SK-N-SH treated with all-trans-retinoic acid at 6 μM for 48 hours (cell line): ENCODE measurements at regions not wholly inside any gene's neighbourhood (a gene's known extent, or its start where the extent isn't known, plus 50 kb on each side); places are given as distances from the start of the nearest gene placed in this dataset.

Experiments used
- CSDC2 ChIP-seq: fragments of 250-450 bp; sonication (Bioruptor Pico); IDR thresholded peaks from 2 replicates; pipeline ENCODE4 v1.5.0; 2020; ENCODE audit warnings: mild to moderate bottlenecking, moderate library complexity
- ESRRG ChIP-seq: fragments of 250-450 bp; sonication (Bioruptor Pico); IDR thresholded peaks from 2 replicates; pipeline ENCODE4 v1.6.1; 2021; ENCODE audit warnings: mild to moderate bottlenecking
- RARB ChIP-seq: fragments of 250-450 bp; sonication (Bioruptor Pico); IDR thresholded peaks from 2 replicates; pipeline ENCODE4 v1.8.0; 2021; ENCODE audit warnings: mild to moderate bottlenecking, moderate library complexity
- SNAI2 ChIP-seq: fragments of 250-450 bp; sonication (Bioruptor Pico); IDR thresholded peaks from 2 replicates; pipeline ENCODE4 v1.5.0; 2020; ENCODE audit warnings: mild to moderate bottlenecking, moderate library complexity
- ZC3H10 ChIP-seq: fragments of 250-450 bp; sonication (Bioruptor Pico); IDR thresholded peaks from 2 replicates; pipeline ENCODE4 v1.5.1; 2021; ENCODE audit warnings: mild to moderate bottlenecking, moderate library complexity
- ZFP3 ChIP-seq: fragments of 250-450 bp; sonication (Bioruptor Pico); IDR thresholded peaks from 2 replicates; pipeline ENCODE4 v1.5.0; 2020; ENCODE audit warnings: mild to moderate bottlenecking, moderate library complexity
- ZNF565 ChIP-seq: fragments of 450-650 bp; formaldehyde crosslinking; conservative IDR thresholded peaks from 2 replicates; pipeline ENCODE4 v1.5.0; 2020; ENCODE audit warnings: low read depth, mild to moderate bottlenecking, moderate library complexity
- ZNF70 ChIP-seq: fragments of 450-650 bp; formaldehyde crosslinking; IDR thresholded peaks from 2 replicates; pipeline ENCODE4 v1.5.0; 2020; ENCODE audit warnings: mild to moderate bottlenecking, moderate library complexity
- TF ChIP-seq, protein P1 (sequence below): fragments of 250-450 bp; sonication (Bioruptor Pico); IDR thresholded peaks from 2 replicates; pipeline ENCODE4 v1.8.0; 2020; ENCODE audit warnings: mild to moderate bottlenecking, moderate library complexity, borderline replicate concordance
- TF ChIP-seq, protein P2 (sequence below): fragments of 250-450 bp; sonication (Bioruptor Pico); IDR thresholded peaks from 2 replicates; pipeline ENCODE4 v1.5.1; 2020; ENCODE audit warnings: low read depth, mild to moderate bottlenecking, moderate library complexity

DNA sequence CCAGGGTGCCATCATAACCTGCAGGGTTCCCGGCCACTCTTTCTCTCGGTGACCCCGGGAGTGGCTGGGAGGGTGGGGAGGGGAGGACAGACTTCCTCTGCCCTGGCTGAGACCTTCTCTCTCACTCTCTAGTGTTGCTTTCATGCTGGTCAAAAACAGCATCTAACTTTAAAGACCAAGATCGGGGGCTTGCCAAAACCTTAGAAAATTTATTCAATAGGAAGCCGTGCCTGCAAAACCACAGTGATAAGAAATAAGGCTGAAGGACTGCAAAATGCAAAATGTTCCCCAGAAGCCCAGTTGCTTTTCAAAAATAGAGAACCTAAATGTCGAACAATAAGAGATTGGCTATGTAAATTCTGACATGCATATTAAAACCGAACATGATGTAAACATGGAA, 344.0 kb downstream of the FOXL1 start:
- TF ChIP-seq, protein P1, sequence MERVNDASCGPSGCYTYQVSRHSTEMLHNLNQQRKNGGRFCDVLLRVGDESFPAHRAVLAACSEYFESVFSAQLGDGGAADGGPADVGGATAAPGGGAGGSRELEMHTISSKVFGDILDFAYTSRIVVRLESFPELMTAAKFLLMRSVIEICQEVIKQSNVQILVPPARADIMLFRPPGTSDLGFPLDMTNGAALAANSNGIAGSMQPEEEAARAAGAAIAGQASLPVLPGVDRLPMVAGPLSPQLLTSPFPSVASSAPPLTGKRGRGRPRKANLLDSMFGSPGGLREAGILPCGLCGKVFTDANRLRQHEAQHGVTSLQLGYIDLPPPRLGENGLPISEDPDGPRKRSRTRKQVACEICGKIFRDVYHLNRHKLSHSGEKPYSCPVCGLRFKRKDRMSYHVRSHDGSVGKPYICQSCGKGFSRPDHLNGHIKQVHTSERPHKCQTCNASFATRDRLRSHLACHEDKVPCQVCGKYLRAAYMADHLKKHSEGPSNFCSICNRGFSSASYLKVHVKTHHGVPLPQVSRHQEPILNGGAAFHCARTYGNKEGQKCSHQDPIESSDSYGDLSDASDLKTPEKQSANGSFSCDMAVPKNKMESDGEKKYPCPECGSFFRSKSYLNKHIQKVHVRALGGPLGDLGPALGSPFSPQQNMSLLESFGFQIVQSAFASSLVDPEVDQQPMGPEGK (CRISPR knock-in tag), result no peak
- TF ChIP-seq ESRRG (CRISPR knock-in tag), result no peak
- TF ChIP-seq, protein P2, sequence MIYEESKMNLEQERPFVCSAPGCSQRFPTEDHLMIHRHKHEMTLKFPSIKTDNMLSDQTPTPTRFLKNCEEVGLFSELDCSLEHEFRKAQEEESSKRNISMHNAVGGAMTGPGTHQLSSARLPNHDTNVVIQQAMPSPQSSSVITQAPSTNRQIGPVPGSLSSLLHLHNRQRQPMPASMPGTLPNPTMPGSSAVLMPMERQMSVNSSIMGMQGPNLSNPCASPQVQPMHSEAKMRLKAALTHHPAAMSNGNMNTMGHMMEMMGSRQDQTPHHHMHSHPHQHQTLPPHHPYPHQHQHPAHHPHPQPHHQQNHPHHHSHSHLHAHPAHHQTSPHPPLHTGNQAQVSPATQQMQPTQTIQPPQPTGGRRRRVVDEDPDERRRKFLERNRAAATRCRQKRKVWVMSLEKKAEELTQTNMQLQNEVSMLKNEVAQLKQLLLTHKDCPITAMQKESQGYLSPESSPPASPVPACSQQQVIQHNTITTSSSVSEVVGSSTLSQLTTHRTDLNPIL, result no peak
- no peak for TF ChIP-seq ZNF565
- TF ChIP-seq ZNF70 (CRISPR knock-in tag), result no peak
- no peak for TF ChIP-seq RARB
- TF ChIP-seq SNAI2 (CRISPR knock-in tag), result no peak
- no peak for TF ChIP-seq ZFP3 (CRISPR knock-in tag)
- no peak for TF ChIP-seq CSDC2 (CRISPR knock-in tag)
- TF ChIP-seq ZC3H10 (CRISPR knock-in tag), result no peak
